ENCODE measurements at regions not wholly inside any gene's neighbourhood (a gene's known extent, or its start where the extent isn't known, plus 50 kb on each side); places are given as distances from the start of the nearest gene placed in this dataset.

GRCh38 chr2:183752571-183752970, 628.3 kb downstream of the NUP35 start:
- TF ChIP-seq EZH2 (IDR thresholded peaks at IDR 0.05; ENCODE audit: insufficient read depth, poor library complexity, severe bottlenecking) (no peak), EZH2phosphoT487 (IDR thresholded peaks at IDR 0.05; ENCODE audit: insufficient read depth, low read depth) (no peak)

All from GM23248 (cell line).